ENCODE measurements at regions not wholly inside any gene's neighbourhood (a gene's known extent, or its start where the extent isn't known, plus 50 kb on each side); places are given as distances from the start of the nearest gene placed in this dataset.
"Not testable (repeated sequence)": the region's sequence is repeated elsewhere in the genome, so short reads cannot be mapped to it uniquely, and the experiment has no call there.

GRCh38 chr20:47447350-47448296, 54.1 kb upstream of the NCOA3 start:
- DNase-seq (ENCODE audit: low read depth in 1 of 2, low spot score in 2 of 2); H2BK12ac ChIP-seq (ENCODE audit: low read depth, low read length); H3K27ac ChIP-seq (ENCODE audit: low read depth, low read length); H3K4me2 ChIP-seq (ENCODE audit: insufficient read depth in 1 of 2, low read depth in 2 of 2, low read length in 2 of 2); H3K9ac ChIP-seq (replicated peaks in 1 of 4; ENCODE audit: extremely low read depth in 1 of 4, low read depth in 3 of 4, low read length in 3 of 4); H2AFZ ChIP-seq (ENCODE audit: low read length); H3K4me3 ChIP-seq (ENCODE audit: extremely low read depth in 1 of 4, insufficient read depth in 2 of 4, low read depth in 3 of 4, low read length in 4 of 4); H4K20me1 ChIP-seq (replicated peaks in 1 of 2; ENCODE audit: control insufficient read depth in 1 of 2, insufficient read depth in 2 of 2, low read length in 2 of 2); H4K91ac ChIP-seq (replicated peaks; ENCODE audit: insufficient read length, low read length); H3K23ac ChIP-seq (ENCODE audit: insufficient read length); H3K18ac ChIP-seq (ENCODE audit: extremely low read depth, low read length); H3K56ac ChIP-seq (replicated peaks; ENCODE audit: insufficient read length, low read depth, low read length); H2BK5ac ChIP-seq (ENCODE audit: low read depth, low read length); H2BK20ac ChIP-seq (ENCODE audit: low read length); H2BK120ac ChIP-seq (replicated peaks; ENCODE audit: low read depth, low read length); H3K36me3 ChIP-seq (ENCODE audit: control insufficient read depth in 2 of 4, insufficient read depth in 4 of 4, low read length in 3 of 4); POLR2A ChIA-PET (ENCODE audit: partially characterized antibody); H3K4me1 ChIP-seq (replicated peaks in 1 of 4; ENCODE audit: control insufficient read depth in 3 of 4, insufficient read depth in 4 of 4, low read length in 3 of 4); H3K4ac ChIP-seq (replicated peaks; ENCODE audit: insufficient read length, low read depth, low read length); H2AK5ac ChIP-seq (ENCODE audit: low read depth, low read length); H3K79me1 ChIP-seq (ENCODE audit: low read depth, low read length); H4K5ac ChIP-seq (ENCODE audit: insufficient read length, low read depth, low read length); FAIRE-seq; H3K79me2 ChIP-seq (ENCODE audit: control insufficient read depth in 1 of 2, insufficient read depth in 2 of 2, low read length in 2 of 2); H2BK15ac ChIP-seq (ENCODE audit: low read length); H4K8ac ChIP-seq (ENCODE audit: extremely low read depth, insufficient read depth, low read length); H3K9me3 ChIP-seq (ENCODE audit: insufficient read depth in 2 of 2, low read depth in 1 of 2, low read length in 1 of 2); H3K14ac ChIP-seq (ENCODE audit: insufficient read length); H3K23me2 ChIP-seq (ENCODE audit: low read depth, low read length); H3K27me3 ChIP-seq (replicated peaks in 1 of 4; ENCODE audit: control insufficient read depth in 3 of 4, extremely low read depth in 1 of 4, insufficient read depth in 3 of 4, low read length in 3 of 4): not testable (repeated sequence)
- WGBS, 2 experiments (ENCODE audit: extremely low coverage in 1 of 2, insufficient coverage in 1 of 2, insufficient read length in 1 of 2, insufficient replicate concordance in 2 of 2, low coverage in 1 of 2, low lambda C conversion rate in 2 of 2, missing lambda C conversion rate in 1 of 2) = 91% methylated on average over 15 of the region's 15 CpGs; no CpG with 5 or more reads in 1 of the 2 experiments
- CTCF ChIA-PET (ENCODE audit: partially characterized antibody) = interaction anchor here (0.8 to 1.6 kb wide), 3 partner anchors 16 to 91 kb away, joined by 3 read pairs; no protein-coding TSS in a partner anchor
